ENCODE measurements at regions not wholly inside any gene's neighbourhood (a gene's known extent, or its start where the extent isn't known, plus 50 kb on each side); places are given as distances from the start of the nearest gene placed in this dataset.

DNA sequence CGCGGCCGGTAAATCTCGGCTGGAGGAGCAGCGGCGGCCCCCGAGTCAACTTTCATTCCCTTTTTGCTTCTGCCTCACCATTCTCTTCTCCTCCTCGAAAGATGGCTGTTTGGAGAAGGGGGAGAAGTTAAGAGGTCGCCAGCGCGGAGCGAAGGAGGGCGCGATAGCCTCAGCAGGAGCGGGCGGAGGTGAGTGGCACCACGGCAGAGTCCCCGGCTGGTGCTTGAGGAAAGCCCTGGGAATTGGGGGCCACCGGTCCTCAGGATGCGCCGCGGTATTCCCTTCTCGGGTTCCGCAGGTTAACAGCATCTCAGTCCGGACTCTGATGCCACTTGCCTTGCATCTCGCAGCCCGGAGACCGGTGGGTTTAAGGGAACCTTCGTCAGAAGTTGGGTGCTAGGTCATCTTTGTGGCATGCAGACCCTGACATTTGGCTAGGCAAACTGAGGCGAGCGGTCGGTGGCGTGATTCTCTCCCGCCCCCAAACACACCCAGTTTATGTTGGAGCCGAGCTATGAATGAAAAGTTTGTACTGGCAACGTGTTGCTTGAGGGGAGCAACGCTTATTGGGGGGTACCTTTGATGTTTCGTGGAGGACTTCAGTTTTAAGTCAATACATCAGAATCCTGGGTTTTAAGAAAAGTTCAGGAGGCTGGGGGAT lies 59.5 kb upstream of the PRPS1L1 start:
- no peak for TF ChIP-seq POLR2A (IDR thresholded peaks at IDR 0.05)
- TF ChIP-seq, protein P1, sequence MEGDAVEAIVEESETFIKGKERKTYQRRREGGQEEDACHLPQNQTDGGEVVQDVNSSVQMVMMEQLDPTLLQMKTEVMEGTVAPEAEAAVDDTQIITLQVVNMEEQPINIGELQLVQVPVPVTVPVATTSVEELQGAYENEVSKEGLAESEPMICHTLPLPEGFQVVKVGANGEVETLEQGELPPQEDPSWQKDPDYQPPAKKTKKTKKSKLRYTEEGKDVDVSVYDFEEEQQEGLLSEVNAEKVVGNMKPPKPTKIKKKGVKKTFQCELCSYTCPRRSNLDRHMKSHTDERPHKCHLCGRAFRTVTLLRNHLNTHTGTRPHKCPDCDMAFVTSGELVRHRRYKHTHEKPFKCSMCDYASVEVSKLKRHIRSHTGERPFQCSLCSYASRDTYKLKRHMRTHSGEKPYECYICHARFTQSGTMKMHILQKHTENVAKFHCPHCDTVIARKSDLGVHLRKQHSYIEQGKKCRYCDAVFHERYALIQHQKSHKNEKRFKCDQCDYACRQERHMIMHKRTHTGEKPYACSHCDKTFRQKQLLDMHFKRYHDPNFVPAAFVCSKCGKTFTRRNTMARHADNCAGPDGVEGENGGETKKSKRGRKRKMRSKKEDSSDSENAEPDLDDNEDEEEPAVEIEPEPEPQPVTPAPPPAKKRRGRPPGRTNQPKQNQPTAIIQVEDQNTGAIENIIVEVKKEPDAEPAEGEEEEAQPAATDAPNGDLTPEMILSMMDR (IDR thresholded peaks at IDR 0.05), result no peak
- TF ChIP-seq EP300 (IDR thresholded peaks at IDR 0.05), result no peak
